ENCODE measurements at regions not wholly inside any gene's neighbourhood (a gene's known extent, or its start where the extent isn't known, plus 50 kb on each side); places are given as distances from the start of the nearest gene placed in this dataset.
"Not testable (repeated sequence)": the region's sequence is repeated elsewhere in the genome, so short reads cannot be mapped to it uniquely, and the experiment has no call there.

DNA sequence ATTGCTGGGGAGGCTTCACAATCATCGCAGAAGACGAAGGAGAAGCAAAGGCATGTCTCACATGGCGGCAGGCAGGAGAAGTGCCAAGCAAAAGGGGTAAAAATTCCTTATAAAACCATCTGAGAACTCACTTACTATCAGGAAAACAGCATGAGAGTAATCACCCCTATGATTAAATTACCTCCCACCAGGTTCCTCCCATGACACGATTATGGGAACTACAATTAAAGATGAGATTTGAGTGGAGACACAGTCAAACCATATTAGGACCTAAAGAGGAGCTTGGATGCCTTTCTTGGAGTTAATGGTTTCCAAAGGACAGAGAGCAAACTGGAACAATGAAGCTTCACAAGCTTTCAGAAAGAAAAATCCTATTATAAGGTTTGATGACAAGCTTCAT is 168.4 kb upstream of the SMARCAD1 start:
- ChIA-PET CTCF (no interaction called here), POLR2A (no interaction called here)
- Mint-ChIP-seq H3K4me3 (no peak overlapping the region), H3K27me3 (no peaks in the 10 kb centered on the region), H3K9me3 (peaks cover 2% of the 10 kb centered on the region), H3K27ac (no peak overlapping the region), H3K4me1 (no peaks in the 10 kb centered on the region), H3K36me3 (ENCODE audit: low read depth) (no peaks in the 10 kb centered on the region)
- no peak for DNase-seq

DNA sequence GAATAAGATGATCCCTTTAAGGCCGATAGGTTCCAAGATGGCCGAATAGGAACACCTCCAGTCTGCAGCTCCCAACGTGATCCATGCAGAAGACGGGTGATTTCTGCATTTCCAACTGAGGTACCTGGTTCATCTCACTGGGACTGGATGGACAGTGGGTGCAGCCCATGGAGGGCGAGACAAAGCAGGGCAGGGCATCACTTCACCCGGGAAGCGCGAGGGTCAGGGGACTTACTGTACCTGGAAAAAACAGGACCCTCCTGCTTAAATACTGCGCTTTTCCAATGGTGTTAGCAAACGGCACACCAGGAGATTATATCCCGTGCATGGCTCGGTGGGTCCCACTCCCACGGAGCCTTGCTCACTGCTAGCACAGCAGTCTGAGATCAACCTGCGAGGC is 163.2 kb upstream of the SMARCAD1 start:
- CTCF ChIA-PET, H3K27me3 Mint-ChIP-seq: not testable (repeated sequence)

DNA sequence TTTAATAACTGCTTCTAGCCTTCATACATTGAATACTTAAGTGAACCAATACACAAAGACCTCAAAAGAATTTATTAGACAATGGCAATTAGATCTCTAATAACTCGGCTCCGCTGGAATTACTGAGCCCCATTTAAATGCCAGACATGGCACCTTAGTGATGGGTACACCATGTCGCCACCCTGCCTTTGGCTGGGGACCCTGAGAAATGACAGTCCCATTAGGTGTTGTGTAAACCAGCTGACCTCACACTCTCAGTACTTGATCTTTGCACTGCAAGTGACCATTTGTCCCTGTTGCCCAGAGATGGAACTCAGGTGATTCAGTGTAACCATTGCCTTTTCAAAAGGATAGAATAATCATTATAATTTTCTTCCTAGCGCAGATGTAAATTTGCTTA is 144.6 kb upstream of the SMARCAD1 start:
- Mint-ChIP-seq H3K9me3 (no peaks in the 10 kb centered on the region), H3K36me3 (ENCODE audit: low read depth) (no peaks in the 10 kb centered on the region), H3K4me3 (no peak overlapping the region), H3K4me1 (no peaks in the 10 kb centered on the region), H3K27me3 (no peaks in the 10 kb centered on the region), H3K27ac (no peak overlapping the region)
- no peak for DNase-seq
- ChIA-PET POLR2A (no interaction called here), CTCF (no interaction called here)

More for the DNA sequence above, 163.2 kb upstream of the SMARCAD1 start:
- H3K4me1 Mint-ChIP-seq; H3K4me3 Mint-ChIP-seq; H3K9me3 Mint-ChIP-seq; POLR2A ChIA-PET; DNase-seq; H3K27ac Mint-ChIP-seq; H3K36me3 Mint-ChIP-seq (ENCODE audit: low read depth): not testable (repeated sequence)

DNA sequence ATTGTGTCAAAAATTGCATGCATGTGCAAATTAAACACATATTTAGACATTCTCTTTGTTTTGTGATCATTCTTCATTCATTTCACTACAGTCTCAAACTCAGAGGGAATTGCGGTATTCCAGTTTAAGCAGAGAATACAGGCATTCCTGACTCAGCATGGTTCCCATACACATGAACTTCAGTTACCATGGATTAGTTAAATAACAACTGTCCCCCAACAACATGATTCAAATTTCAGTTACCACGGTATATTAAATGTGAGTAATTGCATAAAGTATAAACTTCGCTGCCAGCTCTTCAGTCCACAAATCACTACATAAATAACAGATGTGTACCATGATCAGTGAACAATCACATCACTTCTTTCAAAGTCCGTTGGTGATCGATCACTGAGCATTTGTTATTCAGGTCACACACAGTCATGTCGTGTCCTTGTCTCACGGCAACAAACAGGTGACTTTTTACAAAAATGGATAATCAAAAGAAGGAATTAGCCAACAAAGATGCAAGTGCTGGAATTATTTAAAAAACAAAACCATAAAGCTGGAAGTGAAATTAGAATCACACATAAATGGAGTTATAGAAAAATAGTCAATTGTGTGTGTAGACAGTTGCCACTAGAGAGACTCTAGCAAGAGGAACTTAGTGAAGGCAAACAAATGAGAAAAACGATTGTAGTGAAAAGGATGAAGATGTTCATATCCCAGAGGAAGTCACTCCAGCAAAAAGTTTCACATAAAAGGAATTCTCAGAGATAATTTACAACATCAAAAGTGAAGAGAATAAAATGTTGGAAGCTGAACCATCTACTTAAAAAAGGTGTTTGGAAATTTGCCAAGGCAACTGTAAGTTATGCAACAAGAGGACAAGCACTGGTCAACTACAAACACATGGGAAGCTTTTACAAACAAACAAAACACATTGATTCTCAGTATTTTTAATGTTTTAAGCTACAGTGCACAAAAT is 138.6 kb upstream of the SMARCAD1 start:
- POLR2A ChIA-PET, result no interaction called here
- H3K27me3 Mint-ChIP-seq, result no peaks in the 10 kb centered on the region
- H3K27ac Mint-ChIP-seq, result no peak overlapping the region
- CTCF ChIA-PET, result no interaction called here
- no peaks in the 10 kb centered on the region for H3K9me3 Mint-ChIP-seq
- no peaks in the 10 kb centered on the region for H3K4me1 Mint-ChIP-seq
- no peaks in the 10 kb centered on the region for H3K36me3 Mint-ChIP-seq (ENCODE audit: low read depth)
- no peak overlapping the region for H3K4me3 Mint-ChIP-seq
- DNase-seq, result no peak

DNA sequence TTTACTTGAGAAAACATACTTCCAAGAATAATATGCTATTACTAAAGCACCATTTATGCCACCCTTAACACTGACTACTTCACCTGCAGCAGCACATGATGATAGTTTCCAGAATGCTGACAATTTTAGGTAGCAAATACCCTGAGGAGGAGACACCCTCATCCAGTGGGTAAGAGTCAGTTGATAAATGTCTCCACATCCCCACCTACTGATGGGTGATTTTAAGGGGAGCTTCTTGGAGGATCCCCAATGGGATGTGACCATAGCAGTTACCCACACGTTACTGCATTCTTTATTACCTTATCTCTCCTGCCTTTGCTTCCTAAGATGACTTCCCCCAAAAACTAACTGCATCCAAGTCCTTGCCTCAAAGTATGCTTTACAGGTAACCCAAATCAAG is 131.2 kb upstream of the SMARCAD1 start:
- Mint-ChIP-seq H3K4me3 (no peak overlapping the region), H3K9me3 (peaks cover 3% of the 10 kb centered on the region), H3K36me3 (ENCODE audit: low read depth) (no peaks in the 10 kb centered on the region), H3K27me3 (no peaks in the 10 kb centered on the region), H3K4me1 (no peaks in the 10 kb centered on the region), H3K27ac (no peak overlapping the region)
- POLR2A ChIA-PET, result no interaction called here
- no peak for DNase-seq
- CTCF ChIA-PET, result no interaction called here

DNA sequence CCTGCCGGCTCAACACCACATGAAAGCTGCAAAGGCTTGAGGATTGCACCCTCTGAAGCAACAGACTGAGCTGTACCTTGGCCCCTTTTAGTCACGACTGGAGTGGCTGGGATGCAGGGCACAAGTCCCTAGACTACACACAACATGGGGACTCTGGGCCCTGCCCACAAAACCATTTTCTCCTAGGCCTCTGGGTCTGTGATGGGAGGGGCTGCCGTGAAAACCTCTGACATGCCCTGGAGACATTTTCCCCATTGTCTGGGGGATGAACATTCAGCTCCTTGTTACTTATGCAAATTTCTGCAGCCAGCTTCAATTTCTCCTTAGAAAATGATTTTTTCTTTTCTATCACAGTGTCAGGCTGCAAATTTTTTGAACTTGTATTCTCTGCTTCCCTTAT is 123.5 kb upstream of the SMARCAD1 start:
- H3K27me3 Mint-ChIP-seq, result no peaks in the 10 kb centered on the region
- no peaks in the 10 kb centered on the region for H3K36me3 Mint-ChIP-seq (ENCODE audit: low read depth)
- H3K4me1 Mint-ChIP-seq, result no peaks in the 10 kb centered on the region
- no peak for DNase-seq
- H3K9me3 Mint-ChIP-seq, result peaks cover 10% of the 10 kb centered on the region
- no peak overlapping the region for H3K27ac Mint-ChIP-seq
- no peak overlapping the region for H3K4me3 Mint-ChIP-seq
- POLR2A ChIA-PET, result no interaction called here
- CTCF ChIA-PET, result no interaction called here

DNA sequence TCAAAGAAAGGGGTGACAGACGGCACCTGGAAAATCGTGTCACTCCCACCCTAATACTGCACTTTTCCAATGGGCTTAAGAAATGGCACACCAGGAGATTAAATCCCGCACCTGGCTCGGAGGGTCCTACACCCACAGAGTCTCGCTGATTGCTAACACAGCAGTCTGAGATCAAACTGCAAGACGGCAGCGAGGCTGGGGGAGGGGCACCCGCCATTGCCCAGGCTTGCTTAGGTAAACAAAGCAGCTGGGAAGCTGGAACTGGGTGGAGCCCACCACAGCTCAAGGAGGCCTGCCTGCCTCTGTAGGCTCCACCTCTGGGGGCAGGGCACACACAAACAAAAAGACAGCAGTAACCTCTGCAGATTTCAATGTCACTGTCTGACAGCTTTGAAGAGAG is 108.5 kb upstream of the SMARCAD1 start:
- CTCF ChIA-PET; DNase-seq; H3K4me3 Mint-ChIP-seq; H3K27me3 Mint-ChIP-seq; H3K9me3 Mint-ChIP-seq; H3K27ac Mint-ChIP-seq; H3K36me3 Mint-ChIP-seq (ENCODE audit: low read depth); H3K4me1 Mint-ChIP-seq; POLR2A ChIA-PET: not testable (repeated sequence)

DNA sequence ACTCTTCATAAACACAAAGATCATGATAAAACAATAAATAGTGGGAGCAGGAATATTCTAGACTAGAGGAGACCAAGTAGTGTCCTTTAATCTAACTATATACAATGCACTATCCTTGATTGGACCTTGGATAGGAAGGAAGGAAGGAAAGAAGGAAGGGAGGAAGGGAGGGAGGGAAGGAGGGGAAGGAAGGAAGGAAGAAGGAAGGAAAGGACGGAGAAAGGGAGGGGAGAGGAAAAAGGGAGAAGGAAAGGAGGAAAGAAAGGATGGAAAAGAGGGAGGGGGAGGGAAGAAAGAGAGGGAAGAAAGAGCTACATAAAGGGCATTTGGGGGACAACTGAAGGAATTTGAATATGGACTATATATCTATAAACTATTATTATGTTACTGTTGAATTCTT is 95.0 kb upstream of the SMARCAD1 start:
- Mint-ChIP-seq H3K4me1 (no peaks in the 10 kb centered on the region), H3K27ac (no peak overlapping the region), H3K9me3 (no peaks in the 10 kb centered on the region), H3K27me3 (no peaks in the 10 kb centered on the region), H3K4me3 (no peak overlapping the region), H3K36me3 (ENCODE audit: low read depth) (no peaks in the 10 kb centered on the region)
- CTCF ChIA-PET, result no interaction called here
- DNase-seq, result no peak
- POLR2A ChIA-PET, result no interaction called here

DNA sequence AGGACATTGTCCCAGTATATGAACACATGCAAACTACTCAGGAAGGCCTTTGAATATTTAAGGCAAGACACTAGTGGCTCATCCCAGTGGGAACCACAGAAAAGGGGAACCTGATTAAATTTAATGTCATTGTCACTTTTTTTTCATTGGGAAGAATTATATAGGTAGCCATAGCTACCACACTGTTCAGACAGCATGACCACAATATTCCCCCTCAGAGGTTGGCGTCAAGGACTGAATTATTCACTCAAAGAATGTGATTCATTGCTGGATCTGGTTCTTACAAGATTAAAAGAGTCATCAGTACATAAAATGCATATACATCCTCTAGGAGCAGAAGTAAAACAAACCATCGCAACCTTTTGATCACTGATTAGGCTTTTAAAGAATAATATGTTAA is 92.0 kb upstream of the SMARCAD1 start:
- H3K9me3 Mint-ChIP-seq, result no peaks in the 10 kb centered on the region
- DNase-seq, result no peak
- H3K36me3 Mint-ChIP-seq (ENCODE audit: low read depth), result no peaks in the 10 kb centered on the region
- no peak overlapping the region for H3K4me3 Mint-ChIP-seq
- no peaks in the 10 kb centered on the region for H3K4me1 Mint-ChIP-seq
- H3K27me3 Mint-ChIP-seq, result no peaks in the 10 kb centered on the region
- no peak overlapping the region for H3K27ac Mint-ChIP-seq
- POLR2A ChIA-PET, result no interaction called here
- CTCF ChIA-PET, result no interaction called here

DNA sequence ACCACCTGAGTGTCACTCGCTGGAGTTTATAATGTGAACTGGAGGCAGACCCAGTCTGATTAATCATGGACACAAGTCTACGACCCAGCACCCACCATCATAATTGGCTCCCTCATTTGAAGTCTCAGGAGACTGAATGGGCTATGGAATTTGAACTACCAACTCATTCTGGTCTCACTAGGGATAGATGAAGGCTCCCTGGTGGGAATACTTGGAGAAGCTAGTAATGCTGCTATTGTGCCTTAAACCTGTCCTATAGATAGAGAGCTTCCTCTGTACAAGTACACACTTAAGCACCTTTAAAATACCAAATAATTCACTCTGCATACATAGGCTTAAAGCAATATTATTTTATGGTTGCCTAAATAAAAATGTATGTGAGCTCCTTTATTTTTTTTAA is 90.8 kb upstream of the SMARCAD1 start:
- no peaks in the 10 kb centered on the region for H3K27me3 Mint-ChIP-seq
- no peaks in the 10 kb centered on the region for H3K36me3 Mint-ChIP-seq (ENCODE audit: low read depth)
- no peak for DNase-seq
- no peaks in the 10 kb centered on the region for H3K9me3 Mint-ChIP-seq
- ChIA-PET CTCF (no interaction called here), POLR2A (no interaction called here)
- H3K4me1 Mint-ChIP-seq, result no peaks in the 10 kb centered on the region
- no peak overlapping the region for H3K4me3 Mint-ChIP-seq
- no peak overlapping the region for H3K27ac Mint-ChIP-seq

DNA sequence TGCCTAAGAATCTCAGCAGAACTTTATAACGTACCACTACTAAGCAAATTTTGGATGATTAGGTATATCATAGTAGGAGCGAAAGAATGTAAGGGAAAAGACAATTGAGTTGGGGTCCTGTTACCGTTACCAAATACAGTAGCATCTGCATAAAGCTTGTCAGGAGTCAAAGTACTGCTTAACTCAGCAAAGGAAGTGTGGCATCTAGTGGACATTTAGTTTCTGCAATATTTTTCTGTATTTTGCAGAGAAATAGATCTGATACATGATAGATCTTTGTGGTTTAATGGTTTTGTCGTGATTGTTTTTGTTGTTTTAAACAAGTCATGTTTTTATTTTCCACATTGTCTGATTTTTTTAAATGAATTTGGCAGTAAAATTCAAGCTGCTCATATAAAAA is 81.0 kb upstream of the SMARCAD1 start:
- H3K9me3 Mint-ChIP-seq, result no peaks in the 10 kb centered on the region
- ChIA-PET POLR2A (no interaction called here), CTCF (no interaction called here)
- no peak overlapping the region for H3K27ac Mint-ChIP-seq
- peaks cover 2% of the 10 kb centered on the region for H3K27me3 Mint-ChIP-seq
- H3K4me3 Mint-ChIP-seq, result no peak overlapping the region
- no peaks in the 10 kb centered on the region for H3K4me1 Mint-ChIP-seq
- H3K36me3 Mint-ChIP-seq (ENCODE audit: low read depth), result no peaks in the 10 kb centered on the region
- DNase-seq, result no peak

DNA sequence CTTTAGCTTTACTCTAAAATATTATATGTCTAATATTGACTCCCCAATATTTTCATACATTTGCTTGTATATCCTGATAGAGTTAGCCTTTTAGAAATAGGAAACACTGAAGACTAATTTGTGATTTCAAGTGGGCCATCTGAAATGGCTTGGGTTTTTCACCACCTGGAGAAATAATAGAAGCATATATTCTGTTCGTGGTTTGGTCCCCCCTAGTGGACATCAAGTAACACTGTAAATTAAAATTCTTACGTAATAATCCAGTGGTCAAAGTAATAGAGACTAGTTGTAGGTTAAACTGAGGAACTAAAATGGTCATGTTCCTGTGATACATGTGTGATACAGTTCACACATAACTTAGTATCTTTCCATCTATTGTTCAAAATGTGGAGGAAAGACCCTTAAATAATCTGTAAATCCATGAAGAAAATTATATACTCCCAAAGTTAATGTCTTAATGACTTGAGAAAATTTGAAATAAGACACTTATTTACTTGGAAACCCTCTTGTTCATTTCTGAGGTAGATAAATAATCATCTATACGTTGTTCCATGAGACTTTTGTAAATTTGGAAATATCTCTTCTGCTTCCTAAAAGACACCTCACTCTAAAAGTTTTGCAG is 79.8 kb upstream of the SMARCAD1 start:
- POLR2A ChIA-PET, result no interaction called here

DNA sequence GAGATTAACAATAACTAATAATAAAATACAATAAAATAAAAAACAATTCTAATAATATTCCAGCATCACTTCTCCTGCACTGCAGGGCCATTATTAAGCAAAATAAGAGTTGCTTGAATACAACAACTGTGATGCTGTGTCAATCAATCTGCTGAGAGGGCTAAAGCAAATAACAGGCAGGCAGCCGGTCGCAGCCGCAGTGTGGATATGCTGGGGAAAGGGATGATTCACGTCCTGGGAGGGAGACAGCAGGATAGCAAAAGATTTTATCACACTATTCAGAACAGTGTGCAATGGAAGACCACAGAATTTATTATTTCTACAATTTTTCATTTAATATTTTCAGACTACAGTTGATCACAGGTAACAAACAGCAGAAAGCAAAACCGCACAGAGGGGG is 76.5 kb upstream of the SMARCAD1 start:
- Mint-ChIP-seq H3K9me3 (no peaks in the 10 kb centered on the region), H3K36me3 (ENCODE audit: low read depth) (no peaks in the 10 kb centered on the region), H3K4me1 (no peaks in the 10 kb centered on the region), H3K4me3 (no peak overlapping the region), H3K27ac (no peak overlapping the region), H3K27me3 (peaks cover 3% of the 10 kb centered on the region)
- ChIA-PET POLR2A (no interaction called here), CTCF (no interaction called here)
- no peak for DNase-seq

More for the DNA sequence above, 79.8 kb upstream of the SMARCAD1 start:
- no peak overlapping the region for H3K27ac Mint-ChIP-seq
- peaks cover 2% of the 10 kb centered on the region for H3K27me3 Mint-ChIP-seq
- H3K4me3 Mint-ChIP-seq, result no peak overlapping the region
- CTCF ChIA-PET, result interaction anchor here (0.7 kb wide), 1 partner anchor 336 kb away, joined by 3 read pairs; no protein-coding TSS in a partner anchor
- no peaks in the 10 kb centered on the region for H3K4me1 Mint-ChIP-seq
- no peaks in the 10 kb centered on the region for H3K9me3 Mint-ChIP-seq
- no peaks in the 10 kb centered on the region for H3K36me3 Mint-ChIP-seq (ENCODE audit: low read depth)
- no peak for DNase-seq

DNA sequence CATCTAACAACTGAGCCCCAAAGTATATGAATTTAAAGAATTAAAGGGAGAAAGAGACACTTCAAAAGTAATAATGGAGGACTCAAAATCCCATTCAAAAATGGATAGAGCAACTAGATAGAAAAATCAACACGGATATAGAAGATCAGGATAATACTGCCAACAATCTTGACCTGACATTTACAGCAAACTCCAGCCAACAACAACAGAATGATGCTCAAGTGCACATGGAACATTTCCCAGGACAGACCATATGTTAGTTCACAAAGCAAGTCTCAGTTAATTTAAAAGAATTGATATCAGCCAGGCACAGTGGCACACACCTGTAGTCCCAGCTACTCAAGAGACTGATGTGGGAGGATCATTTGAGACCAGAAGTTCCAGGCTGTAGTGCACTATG is 72.0 kb upstream of the SMARCAD1 start:
- Mint-ChIP-seq H3K36me3 (ENCODE audit: low read depth) (no peaks in the 10 kb centered on the region), H3K9me3 (no peaks in the 10 kb centered on the region), H3K27ac (no peak overlapping the region), H3K27me3 (peaks cover 6% of the 10 kb centered on the region), H3K4me1 (no peaks in the 10 kb centered on the region), H3K4me3 (no peak overlapping the region)
- POLR2A ChIA-PET, result no interaction called here
- DNase-seq, result no peak
- CTCF ChIA-PET, result no interaction called here

Measured in activated CD4-positive, alpha-beta memory T cell treated with anti-CD3 and anti-CD28 coated beads, Interleukin-2, amount 10 ng/mL, durations not matched to agents 7 days and 5 days (primary cell).